Uterus (tissue), 2 donors: ENCODE measurements at regions not wholly inside any gene's neighbourhood (a gene's known extent, or its start where the extent isn't known, plus 50 kb on each side); places are given as distances from the start of the nearest gene placed in this dataset.

Experiments used
- CTCF ChIP-seq, 4 experiments: fragments of 200-600 bp in 2 of 4; fragments of 450-650 bp in 2 of 4; sonication (generic) in 2 of 4; IDR thresholded peaks; one replicate each; pipeline ENCODE4 v1.5.1; 2016 to 2019; ENCODE audit warnings: antibody characterized with exemption in 4 of 4, mild to moderate bottlenecking in 2 of 4, moderate library complexity in 1 of 4
- POLR2A ChIP-seq, 2 donors: fragments of 450-650 bp; IDR thresholded peaks; one replicate each; pipeline ENCODE4 v1.6.1; 2016; ENCODE audit warnings: antibody characterized with exemption in 2 of 2, mild to moderate bottlenecking in 1 of 2, moderate library complexity in 1 of 2

- no peak for TF ChIP-seq CTCF (IDR thresholded peaks at IDR 0.05)
- TF ChIP-seq POLR2A (IDR thresholded peaks at IDR 0.05): no peak
Measured at GRCh38 chr3:162769564-162769963, 1273.0 kb downstream of the OTOL1 start.
